ENCODE measurements at regions not wholly inside any gene's neighbourhood (a gene's known extent, or its start where the extent isn't known, plus 50 kb on each side); places are given as distances from the start of the nearest gene placed in this dataset.
"Not testable (repeated sequence)": the region's sequence is repeated elsewhere in the genome, so short reads cannot be mapped to it uniquely, and the experiment has no call there.

DNA sequence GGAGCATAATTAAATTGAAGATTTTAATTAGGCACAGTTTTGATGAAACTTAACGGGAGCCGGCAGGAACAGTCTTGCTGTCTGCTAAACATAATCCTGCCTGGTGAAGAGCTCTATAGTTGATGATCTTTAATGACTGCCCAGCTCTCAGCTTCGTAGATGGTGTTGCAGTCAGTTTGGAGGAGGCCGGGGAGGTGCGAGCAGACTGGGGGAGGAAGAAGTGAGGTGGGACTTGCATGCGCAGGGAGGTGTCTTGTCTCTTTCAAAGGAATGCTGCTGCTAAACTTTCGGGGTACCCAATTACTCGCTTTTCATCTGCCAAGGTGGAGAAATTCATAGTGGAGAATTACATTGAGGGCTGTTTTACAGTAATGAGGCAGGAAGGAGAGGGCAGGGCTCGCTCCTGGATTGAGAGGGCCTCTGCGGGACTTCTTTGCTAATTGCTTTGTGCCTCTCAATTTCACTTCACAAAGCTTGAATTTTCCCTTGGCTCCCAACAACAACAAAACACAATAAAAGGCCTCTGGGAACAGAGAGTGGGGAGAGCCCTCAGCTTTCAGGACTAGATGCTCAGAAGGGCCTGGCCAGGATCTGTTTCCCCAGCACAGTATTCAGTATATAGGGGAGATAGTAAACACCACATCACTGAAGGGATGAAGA is 257.9 kb upstream of the ADRA1B start:
- no peak for DNase-seq

DNA sequence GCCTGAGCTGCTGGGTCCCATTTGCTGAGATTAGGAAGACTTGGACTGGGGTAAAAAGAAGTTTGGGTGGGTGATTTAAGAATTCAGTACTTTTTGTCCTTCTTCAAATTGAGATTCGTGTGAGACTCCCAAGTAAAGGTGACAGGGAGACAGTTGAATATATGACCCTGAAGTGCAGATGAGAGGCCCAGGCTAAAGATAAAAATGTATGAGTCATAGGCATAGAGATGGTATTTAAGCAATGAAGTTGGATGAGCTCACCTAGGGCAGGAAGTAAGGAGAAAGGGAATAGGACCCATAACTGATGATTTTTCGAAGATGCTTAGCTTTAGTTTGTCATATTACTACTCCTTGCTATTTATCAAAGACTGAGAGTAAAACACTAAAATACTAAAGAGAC is 255.9 kb upstream of the ADRA1B start:
- no peak for DNase-seq

DNA sequence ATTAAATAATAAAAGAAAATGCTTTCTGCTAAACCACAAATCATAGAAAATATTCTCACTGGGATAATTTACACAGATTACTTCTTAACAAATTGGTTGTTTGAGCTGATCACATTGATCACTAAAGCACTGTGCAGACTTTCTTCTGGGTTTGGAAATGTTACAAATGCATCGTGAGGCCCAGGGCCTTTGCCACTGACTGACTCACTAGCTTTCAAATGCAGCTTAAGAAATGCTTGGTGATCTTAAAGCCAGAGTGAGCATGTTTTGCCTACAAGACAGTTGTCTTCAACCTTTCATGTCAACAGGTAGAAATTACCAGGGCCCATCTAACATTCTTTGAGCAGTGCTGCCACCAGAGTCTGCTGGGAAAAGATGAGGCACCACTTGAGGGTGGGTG is 252.3 kb upstream of the ADRA1B start:
- no peak for DNase-seq

DNA sequence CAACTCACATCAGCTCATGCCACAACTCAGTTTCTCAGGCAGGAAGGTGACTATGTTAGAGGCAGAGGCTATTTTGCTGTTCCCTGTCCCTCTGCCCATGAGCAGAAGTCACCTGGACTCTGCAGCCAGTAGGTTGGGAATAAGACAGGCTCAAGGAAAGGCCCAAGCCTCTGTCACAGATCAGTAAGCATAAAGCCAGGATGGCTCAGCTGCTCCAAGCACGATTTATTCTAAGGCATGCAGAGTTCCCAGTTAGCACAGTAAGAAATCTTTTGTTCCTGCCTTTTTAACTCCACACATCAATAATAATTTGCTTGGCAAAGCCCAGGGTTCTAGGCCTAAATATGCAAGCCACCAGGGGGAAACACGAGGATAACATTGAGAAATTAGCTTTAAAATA is 249.0 kb upstream of the ADRA1B start:
- no peak for DNase-seq

DNA sequence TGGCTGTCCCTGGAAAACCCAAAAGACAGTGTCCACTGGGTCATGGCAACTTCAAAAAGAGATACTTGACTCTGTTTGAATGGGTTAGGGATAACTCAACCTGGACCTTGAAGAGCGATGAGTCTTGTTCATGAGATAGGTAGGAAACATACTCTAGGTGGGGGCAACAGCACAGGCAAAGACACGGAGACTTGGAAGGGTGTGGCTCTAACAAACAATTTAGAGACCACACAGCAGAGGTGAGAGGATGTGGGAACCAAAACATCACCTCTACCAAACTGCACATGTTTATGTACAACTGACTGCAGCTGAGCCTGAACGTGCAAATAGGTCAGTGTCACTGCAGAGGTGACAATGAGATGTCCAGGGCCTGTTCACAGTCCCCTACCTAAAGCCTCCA is 247.7 kb upstream of the ADRA1B start:
- DNase-seq, result no peak

DNA sequence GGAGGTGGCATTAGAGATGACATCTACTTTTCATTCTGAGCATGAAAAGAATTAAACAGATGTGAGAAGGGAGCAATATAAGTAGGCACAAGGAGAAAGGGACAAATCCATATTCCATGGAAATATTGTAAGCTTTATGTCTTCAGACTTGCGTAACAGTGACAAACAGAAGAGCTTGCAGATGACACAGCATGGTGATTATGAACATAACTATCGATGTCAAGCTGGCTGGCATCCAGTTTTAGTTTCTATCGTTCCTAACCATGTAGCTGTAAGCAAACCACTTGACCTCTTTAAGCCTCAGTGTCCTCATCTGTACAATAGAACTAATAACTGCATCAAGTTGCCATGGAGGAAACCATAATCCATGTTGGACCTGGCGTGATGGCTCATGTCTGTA is 246.7 kb upstream of the ADRA1B start:
- no peak for DNase-seq

DNA sequence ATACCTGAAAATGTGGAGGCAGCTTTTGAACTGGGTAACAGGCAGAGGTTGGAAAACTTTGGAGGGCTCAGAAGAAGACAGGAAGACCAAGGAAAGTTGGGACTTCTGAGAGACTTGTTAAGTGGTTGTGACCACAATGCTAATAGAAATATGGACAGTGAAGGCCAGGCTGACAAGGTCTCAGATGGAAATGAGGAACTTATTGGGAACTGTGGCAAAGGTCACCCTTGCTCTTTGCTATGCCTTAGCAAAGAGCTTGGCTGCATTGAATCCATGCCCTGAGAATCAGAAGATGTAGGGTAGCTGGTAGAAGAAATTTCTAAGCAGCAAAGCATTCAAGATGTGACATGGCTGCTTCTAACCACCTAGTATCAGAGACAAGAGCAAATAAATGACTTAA is 244.4 kb upstream of the ADRA1B start:
- no peak for DNase-seq

DNA sequence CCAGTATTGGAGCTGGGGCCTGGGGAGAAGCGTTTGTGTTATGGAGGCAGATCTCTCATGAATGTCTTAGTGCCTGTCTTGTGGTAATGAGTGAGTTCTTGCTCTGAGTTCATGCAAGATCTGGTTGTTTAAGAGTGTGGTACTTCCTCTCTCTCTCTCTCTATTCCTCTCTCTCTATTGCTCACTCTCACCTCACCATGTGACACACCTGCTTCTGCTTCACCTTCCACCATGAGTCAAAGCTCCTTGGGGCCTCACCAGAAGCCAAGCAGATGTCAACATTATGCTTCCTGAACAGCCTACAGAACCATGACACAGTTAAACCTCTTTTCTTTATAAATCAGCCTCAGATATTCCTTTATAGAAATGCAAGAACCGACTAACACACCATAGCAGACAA is 242.7 kb upstream of the ADRA1B start:
- no peak for DNase-seq

DNA sequence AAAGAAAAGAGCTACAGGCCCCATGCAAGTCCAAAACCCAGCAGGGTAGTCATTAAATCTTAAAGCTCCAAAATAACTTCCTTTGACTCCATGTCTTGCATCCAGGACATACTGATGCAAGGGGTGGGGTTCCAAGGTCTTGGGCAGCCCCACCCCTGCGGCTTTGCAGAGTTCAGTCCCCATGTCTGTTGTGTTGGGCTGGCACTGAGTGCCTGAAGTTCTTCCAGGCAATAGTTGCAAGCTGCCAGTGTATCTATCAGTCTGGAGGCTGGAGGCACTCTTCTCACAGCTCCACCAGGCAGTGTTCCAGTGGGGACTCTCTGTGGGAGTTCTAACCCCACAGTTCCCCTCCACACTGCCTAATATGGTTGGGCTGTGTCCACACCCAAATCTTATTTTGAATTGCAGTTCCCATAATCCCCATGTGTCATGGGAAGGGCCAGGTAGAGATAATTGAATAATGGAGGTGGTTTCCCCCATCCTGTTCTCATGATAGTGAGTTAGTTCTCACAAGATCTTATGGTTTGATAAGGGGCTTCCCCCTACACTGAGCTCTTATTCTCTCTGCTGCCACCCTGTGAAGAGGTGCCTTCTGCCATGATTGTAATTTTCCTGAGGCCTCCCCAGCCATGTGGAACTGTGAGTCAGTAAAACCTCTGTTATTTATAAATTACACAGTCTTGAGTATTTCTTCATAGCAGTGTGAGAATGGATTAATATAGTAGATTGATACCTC is 237.5 kb upstream of the ADRA1B start:
- DNase-seq, result no peak

DNA sequence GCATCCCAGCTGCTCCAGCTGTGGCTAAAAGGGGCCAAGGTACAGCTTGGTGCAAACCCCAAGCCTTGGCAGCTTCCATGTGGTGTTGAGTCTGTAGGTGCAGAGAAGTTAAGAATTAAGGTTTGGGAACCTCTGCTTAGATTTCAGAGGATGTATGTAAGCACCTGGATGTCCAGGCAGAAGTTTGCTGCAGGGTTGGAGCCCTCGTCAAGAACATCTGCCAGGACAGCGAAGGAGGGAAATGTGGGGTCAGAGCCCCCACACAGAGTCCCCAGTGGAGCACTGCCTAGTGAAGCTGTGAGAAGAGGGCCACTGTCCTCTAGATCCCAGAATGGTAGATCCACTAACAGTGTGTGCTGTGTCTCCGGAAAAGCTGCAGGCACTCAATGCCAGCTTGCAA is 236.2 kb upstream of the ADRA1B start:
- DNase-seq, result no peak

DNA sequence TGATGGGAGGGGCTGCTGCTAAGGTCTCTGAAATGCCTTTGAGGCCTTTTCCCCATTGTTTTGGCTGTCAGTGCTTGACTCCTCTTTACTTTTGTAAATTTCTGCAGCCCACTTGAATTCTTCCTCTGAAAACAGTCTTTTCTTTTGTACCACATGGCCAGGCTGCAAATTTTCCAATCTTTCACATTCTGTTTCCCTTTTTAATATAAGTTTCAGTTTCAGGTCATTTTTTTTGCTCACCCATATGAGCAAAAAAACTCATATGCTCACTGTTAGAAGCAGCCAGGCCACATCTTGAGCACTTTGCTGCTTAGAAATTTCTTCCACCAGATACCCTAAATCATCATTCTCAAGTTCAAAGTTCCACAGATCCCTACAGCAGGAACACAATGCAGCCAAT is 234.6 kb upstream of the ADRA1B start:
- DNase-seq, result no peak

DNA sequence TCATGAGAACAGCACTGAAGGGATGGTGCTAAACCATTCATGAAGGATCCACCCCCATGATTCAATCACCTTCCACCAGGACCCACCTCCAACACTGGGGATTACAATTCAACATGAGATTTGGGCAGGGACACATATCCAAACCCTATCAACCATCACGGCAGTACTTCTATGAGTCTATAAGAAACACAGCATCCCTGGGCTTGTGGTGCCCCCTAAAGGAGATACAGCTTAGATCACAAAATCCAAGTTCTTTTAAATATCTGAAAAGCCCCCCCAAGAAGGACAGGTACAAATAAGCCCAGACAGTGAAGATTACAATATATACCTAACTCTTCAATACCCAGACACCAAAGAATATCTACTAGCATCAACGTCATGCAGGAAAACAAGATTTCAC is 233.7 kb upstream of the ADRA1B start:
- DNase-seq, result no peak

DNA sequence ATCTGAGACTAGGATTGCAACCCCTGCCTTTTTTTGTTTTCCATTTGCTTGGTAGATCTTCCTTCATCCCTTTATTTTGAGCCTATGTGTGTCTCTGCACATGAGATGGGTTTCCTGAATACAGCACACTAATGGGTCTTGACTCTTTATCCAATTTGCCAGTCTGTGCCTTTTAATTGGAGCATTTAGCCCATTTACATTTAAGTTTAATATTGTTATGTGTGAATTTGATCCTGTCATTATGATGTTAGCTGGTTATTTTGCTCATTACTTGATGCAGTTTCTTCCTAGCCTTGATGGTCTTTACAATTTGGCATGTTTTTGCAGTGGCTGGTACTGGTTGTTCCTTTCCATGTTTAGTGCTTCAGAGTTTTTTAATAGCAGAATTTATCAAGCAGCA is 228.4 kb upstream of the ADRA1B start:
- not testable (repeated sequence) for DNase-seq

DNA sequence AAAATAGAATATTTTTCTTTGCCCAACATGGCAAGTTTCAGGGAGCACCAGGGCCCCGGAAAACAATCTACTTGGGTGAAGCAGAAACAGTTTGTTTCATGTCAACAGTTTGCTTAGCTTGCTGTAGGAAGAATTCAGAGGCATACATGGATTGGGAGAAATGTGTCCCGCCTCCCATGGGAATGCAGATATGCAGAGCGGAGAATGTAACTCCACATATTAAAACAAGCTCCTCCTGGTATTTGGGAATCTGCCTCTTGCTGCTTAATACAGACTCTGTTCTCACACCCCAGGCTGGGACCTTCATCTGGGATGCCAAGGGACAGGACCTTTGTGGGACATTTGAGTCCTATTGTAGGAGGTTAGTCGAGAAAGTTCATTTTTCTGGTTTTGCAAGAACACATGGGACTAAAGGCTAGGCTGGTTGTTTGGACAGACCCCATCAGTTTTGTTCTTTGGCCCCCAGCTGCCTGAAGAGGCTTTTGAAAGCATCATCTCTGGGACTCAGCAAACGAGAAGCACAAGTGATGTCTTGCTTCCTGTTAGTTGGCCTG is 220.5 kb upstream of the ADRA1B start:
- DNase-seq, result no peak

DNA sequence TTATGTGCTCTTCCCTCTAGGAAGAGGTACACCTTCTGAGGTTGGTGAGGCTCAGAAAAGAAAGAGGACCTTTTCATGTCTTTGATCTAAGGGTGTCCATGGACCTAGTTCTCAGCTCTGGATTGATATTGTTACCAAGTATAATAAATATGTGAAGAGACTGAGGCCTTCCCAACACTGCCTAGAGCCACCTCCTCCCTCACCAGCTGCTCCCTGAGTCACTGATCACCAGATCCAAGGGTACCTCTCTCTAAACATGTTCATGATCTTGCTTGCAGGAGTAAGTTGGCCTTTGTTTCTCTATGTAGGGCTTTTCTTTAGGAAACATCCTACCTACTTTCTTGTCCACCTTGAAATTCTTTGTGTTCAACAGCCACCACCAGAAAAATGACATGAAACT is 218.8 kb upstream of the ADRA1B start:
- no peak for DNase-seq

DNA sequence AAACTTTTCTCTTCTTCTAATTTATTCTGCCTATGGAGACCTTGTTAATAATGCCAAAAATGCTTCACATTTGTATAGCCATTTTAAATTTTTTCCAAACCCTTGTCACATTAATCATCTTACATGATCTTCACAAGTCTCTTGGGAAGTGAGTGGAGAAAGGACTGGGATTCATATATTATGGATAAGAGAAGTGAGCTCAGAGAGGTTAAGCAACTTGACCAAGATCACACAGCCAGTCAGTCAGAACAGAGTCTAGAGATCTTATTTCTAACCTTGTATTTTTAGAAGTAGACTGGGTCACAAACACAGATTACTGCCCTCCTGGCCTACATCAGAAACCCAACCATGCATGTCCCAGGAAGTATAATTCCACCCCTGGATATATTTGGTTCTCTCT is 218.0 kb upstream of the ADRA1B start:
- no peak for DNase-seq

DNA sequence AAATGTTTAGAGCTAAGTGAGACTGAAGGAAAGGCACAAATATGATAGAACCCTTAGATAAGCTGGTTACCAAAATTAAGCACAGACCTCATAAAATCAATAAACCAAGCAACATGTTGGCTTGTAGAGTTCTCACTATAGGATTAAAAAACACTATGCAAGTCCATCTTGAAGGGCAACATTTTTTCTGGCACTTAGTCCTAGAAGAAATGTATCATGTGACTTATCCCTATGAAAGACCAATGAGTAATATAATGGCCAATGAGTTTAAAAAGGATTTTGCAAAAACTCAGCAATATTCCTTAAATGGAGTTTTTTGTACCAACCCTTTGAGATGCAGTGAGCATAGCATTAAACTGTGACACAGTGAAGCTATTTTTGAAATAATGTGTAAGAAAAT is 216.3 kb upstream of the ADRA1B start:
- no peak for DNase-seq

DNA sequence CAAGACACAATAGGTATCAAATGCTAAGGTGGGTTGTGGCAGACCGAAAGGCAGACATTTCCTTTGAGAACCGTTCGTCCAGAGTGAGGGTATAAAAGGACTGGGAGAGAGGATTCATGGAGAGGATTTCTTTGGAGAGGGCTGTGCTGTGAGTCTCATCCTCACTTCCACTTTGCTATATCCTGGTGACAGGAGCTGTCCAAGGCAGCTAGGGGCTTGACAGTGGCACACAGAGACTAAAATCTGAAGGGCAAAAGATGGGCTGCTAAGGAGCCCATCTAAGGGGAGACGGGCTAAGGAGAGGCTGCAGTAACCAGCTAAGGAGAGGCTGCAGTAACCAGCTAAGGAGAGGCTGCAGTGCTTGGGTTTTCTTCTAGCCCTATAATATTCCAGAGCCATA is 214.0 kb upstream of the ADRA1B start:
- DNase-seq, result no peak

DNA sequence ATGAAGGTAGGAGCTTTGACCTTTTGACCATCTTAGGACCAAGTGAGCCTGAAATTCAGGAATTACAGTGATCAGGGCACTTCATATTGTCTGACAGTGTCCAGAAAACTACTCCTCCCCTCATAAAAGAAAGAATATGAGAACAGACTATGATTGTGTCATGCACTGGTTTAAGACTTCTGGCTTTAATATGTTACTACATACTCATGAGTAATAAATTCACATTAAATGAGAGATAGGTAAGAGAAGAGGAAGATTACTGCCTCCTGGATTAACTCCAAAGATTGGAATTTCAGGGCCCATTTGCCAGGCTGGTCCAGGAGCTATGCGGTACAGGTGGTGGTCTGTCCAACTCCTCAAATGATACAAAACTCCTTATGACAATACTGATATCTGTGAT is 213.5 kb upstream of the ADRA1B start:
- DNase-seq, result no peak

DNA sequence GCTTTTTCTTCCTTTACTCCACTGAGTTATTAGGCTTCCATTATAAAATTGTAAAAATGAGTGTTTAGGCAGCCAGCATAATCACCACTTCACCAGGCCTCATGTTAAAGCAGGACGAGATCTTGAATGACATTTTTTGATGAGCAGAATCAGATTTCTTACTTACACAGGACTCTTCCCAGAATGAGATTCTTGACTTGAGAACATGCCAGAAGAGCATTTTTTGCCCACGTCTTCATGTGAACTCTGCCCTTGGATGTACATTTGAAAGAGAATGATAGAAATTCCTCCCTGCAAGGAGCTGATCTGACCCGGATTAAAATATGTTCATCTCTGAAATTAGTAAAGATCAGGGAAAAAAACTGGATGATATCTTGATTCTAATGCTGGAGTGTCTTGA is 212.1 kb upstream of the ADRA1B start:
- no peak for DNase-seq

DNA sequence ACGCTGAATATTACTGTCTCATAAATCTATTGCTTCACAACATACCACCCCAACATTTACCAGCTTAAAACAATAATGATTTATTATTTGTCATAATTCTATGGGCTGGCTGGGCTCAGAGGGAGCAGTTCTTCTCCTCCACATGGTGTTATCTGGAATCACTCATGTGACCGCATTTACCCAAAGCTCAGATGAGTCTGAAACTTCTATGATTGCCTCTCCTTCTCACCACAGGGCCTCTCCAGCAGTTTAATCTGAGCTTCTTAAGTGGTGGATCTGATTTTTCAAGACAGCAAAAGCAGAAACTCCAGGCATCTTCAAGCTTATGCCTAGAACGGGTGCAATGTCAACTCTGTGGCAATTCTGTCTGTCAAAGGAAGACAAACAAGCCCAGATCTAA is 210.3 kb upstream of the ADRA1B start:
- DNase-seq, result no peak

DNA sequence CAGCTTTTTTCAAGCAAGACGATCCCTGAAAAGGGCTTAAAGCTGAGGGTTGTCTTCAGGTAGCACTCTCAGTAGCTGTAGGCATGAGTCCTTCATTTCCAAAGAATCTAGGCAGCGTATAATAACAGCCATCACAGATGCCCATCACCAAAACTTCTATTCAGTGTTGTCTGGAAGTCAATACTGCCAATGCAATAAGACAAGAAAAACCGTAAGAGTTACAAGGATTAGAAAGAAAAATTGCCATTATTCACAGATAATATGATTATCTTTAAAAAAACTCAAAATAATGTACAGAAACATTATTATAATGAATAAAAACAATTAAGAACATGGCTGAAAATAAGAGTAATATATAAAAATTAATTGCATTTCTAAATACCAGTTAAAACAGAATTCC is 208.2 kb upstream of the ADRA1B start:
- no peak for DNase-seq

DNA sequence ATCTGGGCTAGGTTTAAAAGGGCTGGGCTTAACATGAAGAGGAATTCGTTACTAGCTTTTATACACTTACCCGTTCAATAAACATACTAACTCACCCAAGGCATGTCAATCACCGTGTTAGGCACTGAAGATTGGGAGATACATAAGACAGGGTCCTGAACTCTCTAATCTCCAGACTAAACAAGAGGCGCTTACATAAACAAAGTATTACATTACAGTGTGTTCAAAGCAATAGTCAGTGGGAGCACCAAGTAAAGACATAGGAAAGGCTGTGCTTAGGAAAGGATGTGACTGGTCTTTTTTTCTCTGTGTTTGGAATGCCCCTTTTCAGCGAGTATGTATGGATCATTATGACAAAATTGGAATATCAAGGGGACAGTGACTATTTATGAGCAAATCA is 203.6 kb upstream of the ADRA1B start:
- DNase-seq, result no peak

DNA sequence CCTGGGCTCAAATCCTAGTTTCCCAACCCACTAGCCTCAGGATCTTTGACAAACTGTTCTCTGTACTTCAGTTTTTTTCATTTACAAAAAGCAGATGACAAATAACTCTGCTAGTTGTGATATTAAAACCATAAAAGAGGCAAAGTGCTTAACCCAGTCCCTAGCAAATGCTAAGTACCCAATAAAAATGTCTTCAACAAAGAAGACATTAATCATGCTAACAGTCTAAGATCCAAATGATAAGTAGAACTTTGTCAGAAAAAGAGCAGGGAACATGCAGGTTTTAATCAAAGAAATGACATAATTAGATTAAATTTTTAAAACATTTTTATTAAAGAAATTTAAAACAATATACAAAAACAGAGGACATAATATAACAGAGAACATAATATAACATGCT is 203.0 kb upstream of the ADRA1B start:
- no peak for DNase-seq

DNA sequence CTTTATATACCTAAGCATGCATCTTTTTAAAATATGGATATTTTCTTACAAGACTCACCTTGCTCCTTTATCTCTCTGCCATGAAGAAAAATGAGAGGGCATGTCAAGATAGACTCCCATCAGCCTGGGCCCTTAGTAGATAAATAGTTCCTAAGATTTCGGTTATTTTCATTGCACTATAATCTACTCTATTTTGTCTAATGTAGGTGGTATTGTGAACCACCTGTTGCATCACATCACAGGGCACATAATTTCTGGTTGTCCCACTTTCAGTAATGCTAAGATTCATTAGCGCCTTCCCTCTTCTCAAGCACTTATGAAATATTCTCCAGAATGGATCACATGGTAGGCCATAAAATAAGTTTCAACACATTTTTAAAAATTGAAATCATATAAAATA is 202.5 kb upstream of the ADRA1B start:
- DNase-seq, result no peak
